Liver (tissue), 3 donors: ENCODE measurements at regions not wholly inside any gene's neighbourhood (a gene's known extent, or its start where the extent isn't known, plus 50 kb on each side); places are given as distances from the start of the nearest gene placed in this dataset.

Source experiments
- GABPA ChIP-seq, 2 donors: IDR thresholded peaks in 1 of 2; conservative IDR thresholded peaks in 1 of 2; 2 replicates each; pipeline ENCODE4 v1.6.1; 2016; ENCODE audit warnings: antibody characterized with exemption in 2 of 2, mild to moderate bottlenecking in 1 of 2, moderate library complexity in 1 of 2
- HNF4G ChIP-seq: IDR thresholded peaks from 2 replicates; pipeline ENCODE4 v1.6.1; 2016; ENCODE audit warnings: antibody characterized with exemption
- RAD21 ChIP-seq, 2 donors: IDR thresholded peaks; 2 replicates each; pipeline ENCODE4 v1.6.1; 2016; ENCODE audit warnings: antibody characterized with exemption in 2 of 2, mild to moderate bottlenecking in 2 of 2
- TAF1 ChIP-seq: conservative IDR thresholded peaks from 2 replicates; pipeline ENCODE4 v1.6.1; 2016; ENCODE audit warnings: antibody characterized with exemption, mild to moderate bottlenecking
- TF ChIP-seq, protein P1 (sequence below): fragments of 150-350 bp; IDR thresholded peaks from 2 replicates; pipeline ENCODE4 v1.5.1; 2017; ENCODE audit warnings: improper control_type of control experiment, low read depth, low read length; ENCODE audit not compliant: missing input control
- TF ChIP-seq, protein P2 (sequence below): IDR thresholded peaks from 2 replicates; pipeline ENCODE4 v1.6.1; 2016; ENCODE audit warnings: antibody characterized with exemption
- TF ChIP-seq, protein P3 (sequence below): IDR thresholded peaks from 2 replicates; pipeline ENCODE4 v1.6.1; 2016; ENCODE audit warnings: antibody characterized with exemption
- donor health status: healthy.
- donor health status: healthy.

DNA sequence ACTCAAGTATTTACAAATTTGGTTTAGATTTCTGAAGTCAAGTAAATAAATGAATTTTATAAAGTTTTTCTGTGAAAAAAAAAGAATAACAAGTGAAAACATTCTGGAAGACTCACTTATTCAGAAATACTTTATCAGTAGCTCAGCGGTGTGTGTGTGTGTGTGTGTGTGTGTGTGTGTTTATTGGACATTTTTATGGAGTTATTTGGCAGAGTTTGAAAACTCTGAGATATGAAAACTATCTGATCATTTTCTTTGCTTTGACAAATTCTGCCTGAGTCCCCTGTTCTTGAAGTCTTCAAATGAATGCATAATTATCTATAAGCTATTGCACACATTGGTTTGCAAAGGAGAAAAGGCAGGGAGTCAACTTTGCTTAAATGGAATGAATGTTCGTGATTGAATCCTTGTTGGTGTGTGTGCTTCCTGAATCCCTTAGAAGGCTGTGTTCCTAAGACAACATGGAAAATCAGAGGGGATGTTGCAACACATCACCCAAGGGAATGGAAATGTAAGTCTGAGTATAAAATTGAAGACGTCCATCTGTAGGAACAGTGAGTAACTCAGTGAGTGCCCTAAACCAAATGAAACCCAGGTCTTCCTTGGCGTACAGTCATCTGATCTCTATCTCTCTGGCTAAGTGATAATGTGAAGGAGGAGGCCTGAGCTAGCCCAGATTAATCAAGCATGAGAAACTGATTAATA is 160.9 kb downstream of the REEP3 start:
- TF ChIP-seq, protein P1, sequence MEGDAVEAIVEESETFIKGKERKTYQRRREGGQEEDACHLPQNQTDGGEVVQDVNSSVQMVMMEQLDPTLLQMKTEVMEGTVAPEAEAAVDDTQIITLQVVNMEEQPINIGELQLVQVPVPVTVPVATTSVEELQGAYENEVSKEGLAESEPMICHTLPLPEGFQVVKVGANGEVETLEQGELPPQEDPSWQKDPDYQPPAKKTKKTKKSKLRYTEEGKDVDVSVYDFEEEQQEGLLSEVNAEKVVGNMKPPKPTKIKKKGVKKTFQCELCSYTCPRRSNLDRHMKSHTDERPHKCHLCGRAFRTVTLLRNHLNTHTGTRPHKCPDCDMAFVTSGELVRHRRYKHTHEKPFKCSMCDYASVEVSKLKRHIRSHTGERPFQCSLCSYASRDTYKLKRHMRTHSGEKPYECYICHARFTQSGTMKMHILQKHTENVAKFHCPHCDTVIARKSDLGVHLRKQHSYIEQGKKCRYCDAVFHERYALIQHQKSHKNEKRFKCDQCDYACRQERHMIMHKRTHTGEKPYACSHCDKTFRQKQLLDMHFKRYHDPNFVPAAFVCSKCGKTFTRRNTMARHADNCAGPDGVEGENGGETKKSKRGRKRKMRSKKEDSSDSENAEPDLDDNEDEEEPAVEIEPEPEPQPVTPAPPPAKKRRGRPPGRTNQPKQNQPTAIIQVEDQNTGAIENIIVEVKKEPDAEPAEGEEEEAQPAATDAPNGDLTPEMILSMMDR: no peak
- TF ChIP-seq RAD21 (IDR thresholded peaks at IDR 0.05): no peak
- TF ChIP-seq TAF1: no peak
- TF ChIP-seq, protein P2, sequence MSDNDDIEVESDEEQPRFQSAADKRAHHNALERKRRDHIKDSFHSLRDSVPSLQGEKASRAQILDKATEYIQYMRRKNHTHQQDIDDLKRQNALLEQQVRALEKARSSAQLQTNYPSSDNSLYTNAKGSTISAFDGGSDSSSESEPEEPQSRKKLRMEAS: no peak
- TF ChIP-seq GABPA (IDR thresholded peaks at IDR 0.05 in 1 of 2, conservative IDR thresholded peaks at IDR 0.05 in 1 of 2): no peak
- TF ChIP-seq, protein P3, sequence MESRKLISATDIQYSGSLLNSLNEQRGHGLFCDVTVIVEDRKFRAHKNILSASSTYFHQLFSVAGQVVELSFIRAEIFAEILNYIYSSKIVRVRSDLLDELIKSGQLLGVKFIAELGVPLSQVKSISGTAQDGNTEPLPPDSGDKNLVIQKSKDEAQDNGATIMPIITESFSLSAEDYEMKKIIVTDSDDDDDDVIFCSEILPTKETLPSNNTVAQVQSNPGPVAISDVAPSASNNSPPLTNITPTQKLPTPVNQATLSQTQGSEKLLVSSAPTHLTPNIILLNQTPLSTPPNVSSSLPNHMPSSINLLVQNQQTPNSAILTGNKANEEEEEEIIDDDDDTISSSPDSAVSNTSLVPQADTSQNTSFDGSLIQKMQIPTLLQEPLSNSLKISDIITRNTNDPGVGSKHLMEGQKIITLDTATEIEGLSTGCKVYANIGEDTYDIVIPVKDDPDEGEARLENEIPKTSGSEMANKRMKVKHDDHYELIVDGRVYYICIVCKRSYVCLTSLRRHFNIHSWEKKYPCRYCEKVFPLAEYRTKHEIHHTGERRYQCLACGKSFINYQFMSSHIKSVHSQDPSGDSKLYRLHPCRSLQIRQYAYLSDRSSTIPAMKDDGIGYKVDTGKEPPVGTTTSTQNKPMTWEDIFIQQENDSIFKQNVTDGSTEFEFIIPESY: no peak
- TF ChIP-seq HNF4G: no peak
